ENCODE measurements at regions not wholly inside any gene's neighbourhood (a gene's known extent, or its start where the extent isn't known, plus 50 kb on each side); places are given as distances from the start of the nearest gene placed in this dataset.

DNA sequence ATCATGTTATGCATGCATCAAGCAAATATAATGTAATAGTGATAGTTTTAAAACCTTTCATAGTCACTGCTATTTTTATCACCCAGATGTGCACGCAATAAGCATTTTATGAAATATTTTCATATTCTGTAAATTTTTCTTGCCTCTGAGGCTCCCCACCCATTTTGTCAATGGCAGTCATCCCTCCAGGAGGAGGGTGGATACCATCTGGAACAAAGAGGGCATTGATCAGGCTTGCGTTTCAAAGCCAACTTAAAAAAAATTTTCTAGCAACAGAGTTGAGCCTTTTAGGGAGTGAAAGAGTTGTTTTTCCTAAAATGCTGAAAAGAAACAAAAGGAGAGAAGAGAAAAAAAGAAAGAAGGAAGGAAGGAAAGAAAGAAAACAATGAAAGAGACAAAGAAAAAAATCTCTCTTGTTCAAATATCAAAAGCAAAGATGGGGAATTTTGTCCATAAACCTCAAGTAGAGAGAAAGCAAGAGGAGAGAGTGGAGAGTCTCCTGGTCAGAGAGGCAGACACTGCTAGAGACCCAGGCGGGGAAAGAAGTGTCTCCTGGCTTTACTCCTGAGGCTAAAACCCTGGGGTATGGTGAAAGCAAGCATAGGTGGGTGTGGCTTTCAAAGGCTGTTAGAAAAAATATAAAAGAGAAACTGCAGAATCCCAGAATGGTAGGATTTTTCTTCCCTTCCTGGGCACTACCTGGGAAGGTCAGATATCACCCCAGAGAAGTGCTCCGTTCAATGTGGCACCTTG is 63.6 kb upstream of the KLF12 start:
- Histone ChIP-seq H3K9me3 (ENCODE audit: control insufficient read depth in 4 of 4, insufficient read depth in 3 of 4, low read length in 3 of 4) (no peaks in the 10 kb centered on the region), H3K4me1 (ENCODE audit: control insufficient read depth in 5 of 5, insufficient read depth in 5 of 5, low read length in 5 of 5) (peaks cover 0 to 8% (median 0%) of the 10 kb centered on the region in 5 donors), H3K27ac (ENCODE audit: low read depth in 1 of 2, low read length in 1 of 2) (no peak overlapping the region), H3K36me3 (ENCODE audit: control insufficient read depth in 4 of 4, insufficient read depth in 4 of 4, low read length in 4 of 4) (no peaks in the 10 kb centered on the region), H3K4me3 (no peak overlapping the region), H3K27me3 (ENCODE audit: control insufficient read depth in 3 of 3, insufficient read depth in 3 of 3, low read length in 2 of 3) (no peaks in the 10 kb centered on the region), H3K9ac (ENCODE audit: insufficient read depth in 1 of 2, low read length in 2 of 2) (no peak overlapping the region)
- WGBS, 2 donors, result 90 to 93% methylated on average over 4 of the region's 4 CpGs
- TF ChIP-seq, protein P1, sequence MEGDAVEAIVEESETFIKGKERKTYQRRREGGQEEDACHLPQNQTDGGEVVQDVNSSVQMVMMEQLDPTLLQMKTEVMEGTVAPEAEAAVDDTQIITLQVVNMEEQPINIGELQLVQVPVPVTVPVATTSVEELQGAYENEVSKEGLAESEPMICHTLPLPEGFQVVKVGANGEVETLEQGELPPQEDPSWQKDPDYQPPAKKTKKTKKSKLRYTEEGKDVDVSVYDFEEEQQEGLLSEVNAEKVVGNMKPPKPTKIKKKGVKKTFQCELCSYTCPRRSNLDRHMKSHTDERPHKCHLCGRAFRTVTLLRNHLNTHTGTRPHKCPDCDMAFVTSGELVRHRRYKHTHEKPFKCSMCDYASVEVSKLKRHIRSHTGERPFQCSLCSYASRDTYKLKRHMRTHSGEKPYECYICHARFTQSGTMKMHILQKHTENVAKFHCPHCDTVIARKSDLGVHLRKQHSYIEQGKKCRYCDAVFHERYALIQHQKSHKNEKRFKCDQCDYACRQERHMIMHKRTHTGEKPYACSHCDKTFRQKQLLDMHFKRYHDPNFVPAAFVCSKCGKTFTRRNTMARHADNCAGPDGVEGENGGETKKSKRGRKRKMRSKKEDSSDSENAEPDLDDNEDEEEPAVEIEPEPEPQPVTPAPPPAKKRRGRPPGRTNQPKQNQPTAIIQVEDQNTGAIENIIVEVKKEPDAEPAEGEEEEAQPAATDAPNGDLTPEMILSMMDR (IDR thresholded peaks at IDR 0.05; ENCODE audit: control extremely low read depth, extremely low read depth), result no peak
- DNase-seq (no peak), ATAC-seq (ENCODE audit: insufficient read depth, low FRiP score) (no peak)

DNA sequence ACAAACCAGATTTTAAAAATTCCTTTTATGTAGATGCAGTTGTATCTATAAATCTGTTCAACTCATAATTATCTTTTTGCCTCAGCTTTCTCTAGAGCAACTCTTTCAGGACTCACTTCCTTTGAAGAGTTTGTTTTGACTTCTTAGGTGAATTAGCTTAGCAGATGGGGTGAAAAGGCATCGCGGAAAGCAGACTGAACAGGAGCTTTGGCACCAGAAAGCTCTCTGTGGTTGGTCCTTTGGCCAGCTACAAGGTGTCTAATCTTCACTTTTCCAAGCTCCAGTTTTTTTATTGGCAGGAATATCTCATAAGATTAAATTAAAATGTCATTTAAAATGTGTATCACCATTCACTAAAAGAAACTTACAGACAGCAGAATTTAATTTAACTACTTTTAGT is 60.6 kb upstream of the KLF12 start:
- no peaks in the 10 kb centered on the region for H3K27me3 ChIP-seq (ENCODE audit: control insufficient read depth in 3 of 3, insufficient read depth in 3 of 3, low read length in 2 of 3)
- H3K4me3 ChIP-seq, result no peak overlapping the region
- TF ChIP-seq, protein P1 (IDR thresholded peaks at IDR 0.05; ENCODE audit: control extremely low read depth, extremely low read depth), result no peak
- no peaks in the 10 kb centered on the region for H3K36me3 ChIP-seq (ENCODE audit: control insufficient read depth in 4 of 4, insufficient read depth in 4 of 4, low read length in 4 of 4)
- no peak overlapping the region for H3K27ac ChIP-seq (ENCODE audit: low read depth in 1 of 2, low read length in 1 of 2)
- ATAC-seq (ENCODE audit: insufficient read depth, low FRiP score) (no peak), DNase-seq (no peak)
- no peaks in the 10 kb centered on the region for H3K9me3 ChIP-seq (ENCODE audit: control insufficient read depth in 4 of 4, insufficient read depth in 3 of 4, low read length in 3 of 4)
- H3K4me1 ChIP-seq (ENCODE audit: control insufficient read depth in 5 of 5, insufficient read depth in 5 of 5, low read length in 5 of 5), result no peaks in the 10 kb centered on the region
- H3K9ac ChIP-seq (ENCODE audit: insufficient read depth in 1 of 2, low read length in 2 of 2), result no peak overlapping the region
- WGBS, 2 donors, result 87 to 97% methylated on average over 2 of the region's 2 CpGs

DNA sequence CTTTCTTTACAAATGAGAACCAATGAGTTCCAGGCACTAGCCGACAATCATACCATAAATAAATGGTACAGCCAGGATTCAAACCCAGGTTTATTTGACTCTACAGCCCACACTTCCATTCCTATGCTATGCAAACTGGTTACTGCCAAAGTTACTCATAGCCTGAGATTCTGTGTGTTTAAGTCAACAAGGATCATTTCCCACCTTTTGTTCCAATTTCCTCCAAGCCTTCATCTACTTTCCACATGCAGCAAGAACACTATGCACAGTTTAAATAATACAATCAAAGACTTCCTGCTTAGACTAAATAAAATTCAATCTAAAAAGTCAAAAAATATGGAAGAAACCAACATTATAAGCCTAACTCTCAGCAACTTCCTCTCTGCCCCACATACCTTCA is 59.2 kb upstream of the KLF12 start:
- H3K4me1 ChIP-seq (ENCODE audit: control insufficient read depth in 5 of 5, insufficient read depth in 5 of 5, low read length in 5 of 5), result no peaks in the 10 kb centered on the region
- H3K27ac ChIP-seq (ENCODE audit: low read depth in 1 of 2, low read length in 1 of 2), result no peak overlapping the region
- H3K9ac ChIP-seq (ENCODE audit: insufficient read depth in 1 of 2, low read length in 2 of 2), result no peak overlapping the region
- DNase-seq (no peak), ATAC-seq (ENCODE audit: insufficient read depth, low FRiP score) (no peak)
- 72 to 81% methylated on average over 1 of the region's 1 CpG for WGBS, 2 donors
- TF ChIP-seq, protein P1 (IDR thresholded peaks at IDR 0.05; ENCODE audit: control extremely low read depth, extremely low read depth), result no peak
- no peaks in the 10 kb centered on the region for H3K27me3 ChIP-seq (ENCODE audit: control insufficient read depth in 3 of 3, insufficient read depth in 3 of 3, low read length in 2 of 3)
- peaks cover 0 to 2% (median 0%) of the 10 kb centered on the region in 4 donors for H3K9me3 ChIP-seq (ENCODE audit: control insufficient read depth in 4 of 4, insufficient read depth in 3 of 4, low read length in 3 of 4)
- H3K4me3 ChIP-seq, result no peak overlapping the region
- H3K36me3 ChIP-seq (ENCODE audit: control insufficient read depth in 4 of 4, insufficient read depth in 4 of 4, low read length in 4 of 4), result no peaks in the 10 kb centered on the region

DNA sequence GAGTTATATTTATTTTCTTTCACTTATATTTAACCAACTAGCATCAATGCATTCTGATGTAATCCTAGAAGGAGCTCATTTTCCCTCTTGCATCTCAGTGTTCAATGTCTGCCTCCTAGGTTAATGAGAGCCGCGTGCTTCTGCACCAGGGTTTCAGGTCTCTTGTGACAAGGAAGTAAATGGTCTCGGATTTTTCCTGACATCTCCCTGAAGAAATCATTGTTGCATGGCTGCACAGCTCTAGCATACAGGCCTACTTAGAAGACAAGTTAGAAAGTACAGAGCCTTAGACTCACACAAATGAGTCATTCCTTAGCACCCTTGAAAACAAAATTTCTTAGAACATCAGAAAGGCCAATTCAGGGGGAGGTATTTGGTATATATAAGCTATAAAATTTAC is 57.2 kb upstream of the KLF12 start:
- no peak for ATAC-seq (ENCODE audit: insufficient read depth, low FRiP score)
- H3K27me3 ChIP-seq (ENCODE audit: control insufficient read depth in 3 of 3, insufficient read depth in 3 of 3, low read length in 2 of 3), result no peaks in the 10 kb centered on the region
- WGBS, 2 donors, result 76 to 83% methylated on average over 3 of the region's 3 CpGs
- TF ChIP-seq, protein P1 (IDR thresholded peaks at IDR 0.05; ENCODE audit: control extremely low read depth, extremely low read depth), result no peak
- H3K27ac ChIP-seq (ENCODE audit: low read depth in 1 of 2, low read length in 1 of 2), result no peak overlapping the region
- H3K9ac ChIP-seq (ENCODE audit: insufficient read depth in 1 of 2, low read length in 2 of 2), result no peak overlapping the region
- no peaks in the 10 kb centered on the region for H3K4me1 ChIP-seq (ENCODE audit: control insufficient read depth in 5 of 5, insufficient read depth in 5 of 5, low read length in 5 of 5)
- DNase-seq, result no peak
- no peak overlapping the region for H3K4me3 ChIP-seq
- peaks cover 0 to 2% (median 0%) of the 10 kb centered on the region in 4 donors for H3K9me3 ChIP-seq (ENCODE audit: control insufficient read depth in 4 of 4, insufficient read depth in 3 of 4, low read length in 3 of 4)
- no peaks in the 10 kb centered on the region for H3K36me3 ChIP-seq (ENCODE audit: control insufficient read depth in 4 of 4, insufficient read depth in 4 of 4, low read length in 4 of 4)
